ENCODE measurements at regions not wholly inside any gene's neighbourhood (a gene's known extent, or its start where the extent isn't known, plus 50 kb on each side); places are given as distances from the start of the nearest gene placed in this dataset.

DNA sequence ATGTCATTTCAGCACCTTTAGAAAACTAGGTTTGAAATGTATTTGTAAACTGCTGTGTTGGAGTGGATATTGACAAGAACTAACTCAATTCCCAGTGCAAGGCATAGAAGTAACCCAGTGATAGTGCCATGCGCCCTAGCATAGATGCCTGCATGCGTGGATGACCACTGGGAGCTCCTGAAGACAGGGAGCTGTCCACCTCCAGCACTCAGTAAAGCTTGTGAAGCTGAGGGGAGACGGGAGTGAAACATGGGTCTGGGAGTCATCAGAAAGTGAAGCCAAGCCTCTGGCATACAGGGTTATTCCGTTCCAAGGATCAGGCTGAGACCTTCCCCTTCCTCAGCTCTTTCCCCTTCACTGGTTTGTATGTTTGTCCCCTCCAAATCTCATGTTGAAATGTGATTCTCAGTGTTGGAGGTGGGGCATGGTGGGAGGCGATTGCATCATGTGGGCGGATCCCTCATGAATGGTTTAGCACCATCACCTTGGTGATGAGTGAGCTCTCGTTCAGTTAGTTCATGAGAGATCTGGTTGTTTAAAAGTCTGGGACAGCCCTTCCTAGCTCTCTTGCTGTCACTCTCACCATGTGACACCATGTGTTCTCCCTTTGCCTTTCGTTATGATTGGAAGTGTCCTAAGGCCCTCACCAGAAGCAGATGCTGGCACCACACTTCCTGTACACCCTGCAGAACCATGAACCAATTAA is 146.5 kb upstream of the FERMT1 start:
- no peak for TF ChIP-seq EZH2 (IDR thresholded peaks at IDR 0.05; ENCODE audit: borderline replicate concordance, low read depth, low read length, severe bottlenecking)
- TF ChIP-seq, protein P1, sequence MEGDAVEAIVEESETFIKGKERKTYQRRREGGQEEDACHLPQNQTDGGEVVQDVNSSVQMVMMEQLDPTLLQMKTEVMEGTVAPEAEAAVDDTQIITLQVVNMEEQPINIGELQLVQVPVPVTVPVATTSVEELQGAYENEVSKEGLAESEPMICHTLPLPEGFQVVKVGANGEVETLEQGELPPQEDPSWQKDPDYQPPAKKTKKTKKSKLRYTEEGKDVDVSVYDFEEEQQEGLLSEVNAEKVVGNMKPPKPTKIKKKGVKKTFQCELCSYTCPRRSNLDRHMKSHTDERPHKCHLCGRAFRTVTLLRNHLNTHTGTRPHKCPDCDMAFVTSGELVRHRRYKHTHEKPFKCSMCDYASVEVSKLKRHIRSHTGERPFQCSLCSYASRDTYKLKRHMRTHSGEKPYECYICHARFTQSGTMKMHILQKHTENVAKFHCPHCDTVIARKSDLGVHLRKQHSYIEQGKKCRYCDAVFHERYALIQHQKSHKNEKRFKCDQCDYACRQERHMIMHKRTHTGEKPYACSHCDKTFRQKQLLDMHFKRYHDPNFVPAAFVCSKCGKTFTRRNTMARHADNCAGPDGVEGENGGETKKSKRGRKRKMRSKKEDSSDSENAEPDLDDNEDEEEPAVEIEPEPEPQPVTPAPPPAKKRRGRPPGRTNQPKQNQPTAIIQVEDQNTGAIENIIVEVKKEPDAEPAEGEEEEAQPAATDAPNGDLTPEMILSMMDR (IDR thresholded peaks at IDR 0.05; ENCODE audit: borderline replicate concordance, extremely low read depth, low read length, poor library complexity, severe bottlenecking) = no peak

Data from DND-41 (cell line).